Gastrocnemius medialis (tissue), 4 donors: ENCODE measurements at regions not wholly inside any gene's neighbourhood (a gene's known extent, or its start where the extent isn't known, plus 50 kb on each side); places are given as distances from the start of the nearest gene placed in this dataset.
"Not testable (repeated sequence)": the region's sequence is repeated elsewhere in the genome, so short reads cannot be mapped to it uniquely, and the experiment has no call there.

Experiments
- ATAC-seq, 2 donors: fragments of 150-250 bp; one replicate each; pipeline ENCODE4 v1.9.1; 2016
- DNase-seq, 2 donors: peaks; one replicate each; pipeline ENCODE4 v3.0.0-alpha.2; 2019
- H3K27ac ChIP-seq, 4 donors: fragments of 200-600 bp; sonication (generic); 1 replicate in 1 of 4; 2 replicates in 3 of 4; pipeline ENCODE4 v1.5.1; 2016 to 2018; ENCODE audit warnings: mild to moderate bottlenecking in 2 of 4, moderate library complexity in 1 of 4
- H3K27me3 ChIP-seq, 3 donors: fragments of 200-600 bp; sonication (generic) in 2 of 3; 1 replicate in 1 of 3; 2 replicates in 2 of 3; pipeline versions ENCODE4 v1.5.1 to v1.6.0; 2016 to 2019; ENCODE audit warnings: mild to moderate bottlenecking in 1 of 3, moderate library complexity in 1 of 3
- H3K36me3 ChIP-seq, 2 donors: fragments of 200-600 bp; sonication (generic) in 1 of 2; one replicate each; pipeline ENCODE4 v1.5.1; 2017 to 2018
- H3K4me1 ChIP-seq, 2 donors: fragments of 200-600 bp; sonication (generic) in 1 of 2; one replicate each; pipeline ENCODE4 v1.5.1; 2016 to 2017; ENCODE audit warnings: mild to moderate bottlenecking in 2 of 2
- H3K4me3 ChIP-seq, 4 donors: fragments of 200-600 bp; sonication (generic) in 3 of 4; 1 replicate in 1 of 4; 2 replicates in 3 of 4; pipeline ENCODE4 v1.5.1; 2016 to 2019; ENCODE audit warnings: mild to moderate bottlenecking in 2 of 4
- H3K9me3 ChIP-seq, 3 donors: fragments of 200-600 bp; sonication (generic) in 2 of 3; 1 replicate in 1 of 3; 2 replicates in 2 of 3; pipeline ENCODE4 v1.5.1; 2016 to 2019
- CTCF ChIP-seq, 5 experiments: fragments of 450-650 bp in 3 of 5; fragments of 200-600 bp in 2 of 5; sonication (generic) in 2 of 5; IDR thresholded peaks in 4 of 5; conservative IDR thresholded peaks in 1 of 5; 1 replicate in 4 of 5; 2 replicates in 1 of 5; pipeline ENCODE4 v1.5.1; 2016 to 2019; ENCODE audit warnings: antibody characterized with exemption in 5 of 5, mild to moderate bottlenecking in 3 of 5, moderate library complexity in 3 of 5
- POLR2A ChIP-seq, 2 donors: fragments of 450-650 bp; IDR thresholded peaks; one replicate each; pipeline ENCODE4 v1.6.1; 2017; ENCODE audit warnings: antibody characterized with exemption in 2 of 2, mild to moderate bottlenecking in 2 of 2, moderate library complexity in 2 of 2
- in situ Hi-C, 4 donors: fragments of 200-750 bp; cut with MboI; loops; one replicate each; pipeline versions ENCODE4 v1.15.0 to v1.8.0; 2017; ENCODE audit warnings: low sequenced_read_pairs in 4 of 4
- intact Hi-C: fragments of 100-400 bp; cut with DNase I; formaldehyde crosslinking; loops from one replicate; pipeline ENCODE4 v1.15.1; 2023; ENCODE audit warnings: low total_unique reads

- intact Hi-C loops (no loop called here), in situ Hi-C loops (no loop called here)
- TF ChIP-seq POLR2A (IDR thresholded peaks at IDR 0.05) (no peak), CTCF (IDR thresholded peaks at IDR 0.05 in 4 of 5, conservative IDR thresholded peaks at IDR 0.05 in 1 of 5) (no peak)
- Histone ChIP-seq H3K9me3 (no peaks in the 10 kb centered on the region), H3K36me3 (no peaks in the 10 kb centered on the region), H3K4me1 (no peaks in the 10 kb centered on the region), H3K27me3 (no peaks in the 10 kb centered on the region), H3K27ac (no peak overlapping the region), H3K4me3 (no peak overlapping the region)
- no peak for DNase-seq
- ATAC-seq = no peak
Measured at GRCh38 chr9:117932585-117932984, 228.4 kb downstream of the TLR4 start.

- no peaks in the 10 kb centered on the region for H3K4me1 ChIP-seq
- H3K4me3 ChIP-seq = no peak overlapping the region
- no peaks in the 10 kb centered on the region for H3K36me3 ChIP-seq
- no peak for DNase-seq
- TF ChIP-seq CTCF (IDR thresholded peaks at IDR 0.05 in 4 of 5, conservative IDR thresholded peaks at IDR 0.05 in 1 of 5) = no peak
- no peak for TF ChIP-seq POLR2A (IDR thresholded peaks at IDR 0.05)
- no peaks in the 10 kb centered on the region for H3K27me3 ChIP-seq
- no peak overlapping the region for H3K27ac ChIP-seq
- intact Hi-C loops = no loop called here
- H3K9me3 ChIP-seq = no peaks in the 10 kb centered on the region
- in situ Hi-C loops = no loop called here
- ATAC-seq = no peak
Measured at GRCh38 chr9:117936185-117937130, 232.3 kb downstream of the TLR4 start.

- ATAC-seq (no peak), DNase-seq (no peak)
- Histone ChIP-seq H3K36me3 (no peaks in the 10 kb centered on the region), H3K4me3 (no peak overlapping the region), H3K27me3 (no peaks in the 10 kb centered on the region), H3K27ac (no peak overlapping the region), H3K4me1 (no peaks in the 10 kb centered on the region), H3K9me3 (no peaks in the 10 kb centered on the region)
- TF ChIP-seq POLR2A (IDR thresholded peaks at IDR 0.05) (no peak), CTCF (IDR thresholded peaks at IDR 0.05 in 4 of 5, conservative IDR thresholded peaks at IDR 0.05 in 1 of 5) (no peak)
- in situ Hi-C loops (no loop called here), intact Hi-C loops (no loop called here)
Measured at GRCh38 chr9:117938086-117938485, 233.9 kb downstream of the TLR4 start.

- H3K27me3 ChIP-seq = no peaks in the 10 kb centered on the region
- DNase-seq = no peak
Measured at GRCh38 chr9:117938896-117939295, 234.7 kb downstream of the TLR4 start.

GRCh38 chr9:117944750-117945149 is 240.5 kb downstream of the TLR4 start:
- ATAC-seq, H3K27me3 ChIP-seq, H3K4me3 ChIP-seq, H3K27ac ChIP-seq, H3K9me3 ChIP-seq, H3K4me1 ChIP-seq, DNase-seq, H3K36me3 ChIP-seq, in situ Hi-C loops, intact Hi-C loops: not testable (repeated sequence)

More at GRCh38 chr9:117938896-117939295, 234.7 kb downstream of the TLR4 start:
- no peaks in the 10 kb centered on the region for H3K4me1 ChIP-seq
- TF ChIP-seq CTCF (IDR thresholded peaks at IDR 0.05 in 4 of 5, conservative IDR thresholded peaks at IDR 0.05 in 1 of 5) = no peak
- TF ChIP-seq POLR2A (IDR thresholded peaks at IDR 0.05) = no peak
- in situ Hi-C loops = no loop called here
- ATAC-seq = no peak
- H3K9me3 ChIP-seq = no peaks in the 10 kb centered on the region
- intact Hi-C loops = no loop called here
- no peak overlapping the region for H3K4me3 ChIP-seq
- no peaks in the 10 kb centered on the region for H3K36me3 ChIP-seq
- H3K27ac ChIP-seq = no peak overlapping the region
